ENCODE measurements at regions not wholly inside any gene's neighbourhood (a gene's known extent, or its start where the extent isn't known, plus 50 kb on each side); places are given as distances from the start of the nearest gene placed in this dataset.
A peak's percentile ranks its signal among the peaks of the same experiment; 100 is the strongest.

DNA sequence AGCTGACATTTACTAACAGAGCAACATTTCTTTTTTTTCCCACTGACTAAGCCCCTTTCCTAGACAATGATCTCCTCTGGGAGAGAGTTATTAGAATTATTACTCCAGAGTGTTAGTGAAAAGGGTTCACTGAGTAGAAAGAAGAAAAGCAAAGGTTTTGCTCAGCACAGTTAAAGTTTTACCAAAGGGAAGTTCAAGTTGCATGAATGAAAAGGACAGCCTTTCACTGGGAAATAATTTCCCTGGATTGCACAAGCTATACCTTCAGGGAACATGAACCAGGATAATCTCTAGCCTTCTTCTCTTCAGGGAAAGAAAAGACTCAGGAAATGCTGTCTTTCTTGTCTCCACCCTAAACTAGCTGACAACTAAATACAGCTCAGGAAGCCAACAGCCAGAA, 71.4 kb upstream of the ESRRG start:
- no peak for DNase-seq

DNA sequence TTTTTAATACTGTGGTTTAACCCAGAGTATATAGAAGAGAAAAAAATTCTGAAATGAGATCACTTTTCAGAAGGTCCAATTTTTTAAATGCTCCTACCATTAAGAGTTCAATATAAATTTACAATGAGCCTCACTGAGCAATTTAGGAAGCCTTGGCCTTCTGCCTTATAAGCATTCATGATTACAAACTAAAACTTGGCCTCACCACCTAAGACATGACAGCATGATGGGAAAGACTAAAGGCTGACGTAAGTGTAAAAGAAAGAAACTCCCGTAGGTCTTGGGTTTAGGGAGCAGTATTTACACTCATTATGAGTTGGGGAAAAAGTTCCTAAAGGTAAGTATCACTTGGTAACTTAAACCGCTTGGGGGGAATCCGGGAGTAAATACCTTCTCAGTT, 70.7 kb upstream of the ESRRG start:
- no peak for DNase-seq

DNA sequence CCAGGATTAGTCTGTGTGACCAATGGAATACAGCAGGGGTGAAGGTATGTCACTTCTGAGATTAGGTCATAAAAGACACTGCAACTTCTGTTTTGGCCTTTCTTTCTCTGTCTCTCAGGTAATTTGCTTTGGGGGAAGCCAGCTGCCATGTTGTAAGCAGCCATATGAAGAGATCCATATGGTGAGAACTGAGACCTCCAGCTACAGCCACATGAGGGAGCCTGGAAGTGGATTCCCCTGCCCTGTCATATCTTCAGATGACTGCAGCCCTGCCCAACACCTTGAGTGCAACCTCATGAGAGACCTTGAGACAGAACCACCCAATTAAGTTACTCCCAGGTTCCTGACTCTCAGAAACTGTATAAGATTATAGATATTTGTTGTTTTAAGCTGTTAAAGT, 70.1 kb upstream of the ESRRG start:
- no peak for DNase-seq

DNA sequence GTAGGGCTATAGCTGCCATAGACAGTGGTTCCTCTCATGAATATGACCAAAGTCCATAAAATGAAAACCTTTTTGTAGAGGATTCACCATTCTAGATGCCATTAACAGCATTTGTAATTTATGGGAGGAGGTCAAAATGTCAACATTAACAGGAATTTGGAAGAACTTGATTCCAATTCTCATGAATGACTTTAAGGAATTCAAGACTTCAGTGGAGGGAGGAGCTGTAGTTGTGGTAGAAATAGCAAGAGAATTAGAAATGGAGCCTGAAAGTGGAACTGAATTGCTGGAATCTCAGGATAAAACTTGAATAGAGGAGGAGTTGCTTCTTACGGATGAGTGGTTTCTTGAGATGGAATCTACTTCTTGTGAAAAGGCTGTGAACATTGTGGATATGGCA, 65.4 kb upstream of the ESRRG start:
- no peak for DNase-seq

DNA sequence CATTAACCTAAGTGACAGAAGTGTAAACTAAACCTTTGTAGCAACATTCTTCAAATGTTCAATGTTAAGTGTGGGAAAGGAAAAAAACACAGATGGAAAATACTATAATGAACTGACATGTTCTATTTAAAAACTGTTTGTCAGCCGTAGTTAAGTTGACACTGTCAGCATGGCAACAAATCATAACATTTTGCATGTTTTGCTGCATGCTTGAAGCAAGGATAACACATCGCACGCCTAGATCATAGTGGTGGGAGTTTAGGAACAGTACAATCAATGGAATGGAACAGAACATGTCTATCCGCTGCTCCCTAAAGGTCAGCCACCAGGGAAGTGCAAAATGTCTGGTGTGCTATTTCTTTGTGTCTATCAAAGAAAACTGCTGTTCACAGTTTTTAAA, 62.5 kb upstream of the ESRRG start:
- DNase-seq = no peak

DNA sequence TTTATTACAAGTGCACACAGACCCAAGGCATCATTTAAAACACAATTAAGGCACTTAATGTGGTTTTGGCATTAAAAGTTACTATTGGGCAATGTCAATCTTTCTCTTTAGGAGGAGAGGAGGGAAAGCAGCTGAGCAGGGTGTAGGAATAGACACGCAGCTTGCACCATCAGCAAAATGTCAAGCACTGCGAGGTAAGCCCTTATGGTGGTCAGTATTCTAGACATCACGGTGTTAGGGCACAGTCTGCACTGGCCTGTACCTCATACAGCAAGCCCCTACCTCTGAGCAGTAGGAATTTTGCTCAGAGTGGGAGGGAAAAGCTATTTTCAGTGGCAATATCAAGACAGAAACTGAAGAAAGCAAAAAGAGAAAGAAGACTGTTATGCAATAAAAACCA, 62.0 kb upstream of the ESRRG start:
- DNase-seq = no peak

DNA sequence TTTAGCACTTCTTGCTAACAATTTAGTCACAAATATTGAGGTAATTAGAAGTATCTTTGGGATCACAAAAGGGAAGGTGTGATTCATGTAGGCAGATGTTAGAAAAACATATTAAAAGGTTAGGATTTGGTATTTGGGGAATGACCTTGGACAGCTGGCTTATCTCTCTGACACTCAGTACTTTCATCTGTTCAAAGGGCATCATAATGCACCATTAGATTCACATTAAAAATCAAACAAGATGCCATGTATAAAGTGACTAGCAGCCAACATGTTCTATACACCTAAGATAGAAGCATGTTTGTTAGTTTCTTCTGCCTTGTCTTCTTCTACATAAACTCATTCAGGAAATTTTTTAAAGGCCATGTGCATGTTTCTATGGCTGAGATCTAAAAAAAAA, 56.5 kb upstream of the ESRRG start:
- peak; percentile 64 for DNase-seq

DNA sequence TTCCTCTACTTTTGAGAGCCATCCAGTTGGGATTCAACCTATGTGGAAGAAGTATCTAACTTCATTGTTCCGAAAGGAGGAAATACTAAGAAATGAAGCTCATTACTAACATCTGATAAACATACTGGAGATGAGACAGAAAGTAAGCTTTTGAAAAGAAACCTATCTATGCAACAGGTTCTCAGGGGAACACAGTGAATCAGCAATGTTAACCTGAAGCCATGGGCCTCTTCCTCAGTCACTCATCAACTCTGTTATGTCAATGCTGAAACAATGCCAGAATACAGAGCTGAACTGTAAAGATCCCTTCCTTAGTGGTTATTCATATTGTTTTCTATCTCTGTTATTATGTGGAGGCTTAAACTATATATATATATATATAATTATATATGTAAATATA, 55.5 kb upstream of the ESRRG start:
- DNase-seq = peak; percentile 61

DNA sequence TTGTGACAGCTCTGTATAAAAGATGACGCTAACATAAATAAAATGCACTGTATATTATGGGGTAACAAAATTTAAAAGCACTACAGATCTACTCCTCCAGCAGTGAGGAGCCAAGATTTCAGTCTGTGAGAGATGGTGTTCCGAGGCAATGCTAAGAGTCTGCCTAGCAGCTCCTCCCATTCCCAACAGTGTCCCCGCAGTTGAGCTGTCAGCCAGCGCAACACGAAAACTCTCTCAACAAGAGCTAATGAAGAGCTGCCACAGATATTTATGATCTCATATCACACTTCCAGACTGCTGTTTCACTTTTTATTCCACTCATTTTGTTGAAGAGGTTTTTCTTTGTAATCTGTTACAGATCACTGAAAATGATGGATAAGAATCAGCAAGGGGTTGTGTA, 53.9 kb upstream of the ESRRG start:
- DNase-seq = no peak
